Stomach (tissue), 8 donors: ENCODE measurements at regions not wholly inside any gene's neighbourhood (a gene's known extent, or its start where the extent isn't known, plus 50 kb on each side); places are given as distances from the start of the nearest gene placed in this dataset.
"Not testable (repeated sequence)": the region's sequence is repeated elsewhere in the genome, so short reads cannot be mapped to it uniquely, and the experiment has no call there.

ENCODE experiments used
- DNase-seq, 2 donors: peaks; one replicate each; pipeline versions ENCODE4 v3.0.0 to v3.0.0-alpha.2; 2013 to 2019
- H3K27ac ChIP-seq, 5 donors: fragments of 200-600 bp in 4 of 5; sonication (generic) in 4 of 5; one replicate each; pipeline ENCODE4 v1.5.1; 2013 to 2019; ENCODE audit warnings: mild to moderate bottlenecking in 1 of 5, moderate library complexity in 1 of 5
- H3K27me3 ChIP-seq, 3 donors: fragments of 200-600 bp; sonication (generic); one replicate each; pipeline ENCODE4 v1.5.1; 2017 to 2019; ENCODE audit warnings: mixed run types in 1 of 3
- H3K36me3 ChIP-seq, 4 donors: fragments of 200-600 bp; sonication (generic); 1 replicate in 3 of 4; 2 replicates in 1 of 4; pipeline ENCODE4 v1.5.1; 2016 to 2019
- H3K4me1 ChIP-seq, 4 donors: fragments of 200-600 bp; sonication (generic); one replicate each; pipeline ENCODE4 v1.5.1; 2016 to 2019
- H3K4me3 ChIP-seq, 4 donors: fragments of 200-600 bp; sonication (generic) in 3 of 4; one replicate each; pipeline ENCODE4 v1.5.1; 2016 to 2019; ENCODE audit warnings: mild to moderate bottlenecking in 1 of 4
- H3K9me3 ChIP-seq, 4 donors: fragments of 200-600 bp; sonication (generic); one replicate each; pipeline ENCODE4 v1.5.1; 2016 to 2019
- EP300 ChIP-seq: sonication (generic); formaldehyde crosslinking; IDR thresholded peaks from one replicate; pipeline ENCODE4 v1.6.1; 2017; ENCODE audit warnings: antibody characterized with exemption
- POLR2A ChIP-seq, 4 donors: fragments of 450-650 bp; IDR thresholded peaks; one replicate each; pipeline ENCODE4 v1.6.1; 2016; ENCODE audit warnings: antibody characterized with exemption in 4 of 4, control low read depth in 2 of 4, mild to moderate bottlenecking in 1 of 4, moderate library complexity in 1 of 4
- POLR2AphosphoS5 ChIP-seq, 3 donors: sonication (generic); formaldehyde crosslinking; IDR thresholded peaks; one replicate each; pipeline ENCODE4 v1.6.1; 2016; ENCODE audit warnings: antibody characterized with exemption in 3 of 3
- WGBS, 5 donors: extraction: QIAGEN DNeasy Blood & Tissue Kit in 3 of 5; methylation state at CpG; one replicate each; pipeline versions ENCODE4 v1.1.5 to v1.1.7; 2013 to 2018; 5-methylcytosine and 5-hydroxymethylcytosine counted together
- intact Hi-C: fragments of 100-400 bp; cut with DNase I; formaldehyde crosslinking; loops from one replicate; pipeline ENCODE4 v1.15.1; 2023; ENCODE audit warnings: low total_unique reads
- TF ChIP-seq, protein P1 (sequence below), 7 experiments: fragments of 450-650 bp in 4 of 7; fragments of 200-600 bp in 3 of 7; sonication (generic) in 3 of 7; IDR thresholded peaks; one replicate each; pipeline ENCODE4 v1.5.1; 2016 to 2019; ENCODE audit warnings: antibody characterized with exemption in 7 of 7, control low read depth in 2 of 7, mild to moderate bottlenecking in 1 of 7
- donor health status: healthy with polysubstance abuse.
- donor health status: Bipolar disorder and iron deficiency.
- donor health status: healthy.

DNA sequence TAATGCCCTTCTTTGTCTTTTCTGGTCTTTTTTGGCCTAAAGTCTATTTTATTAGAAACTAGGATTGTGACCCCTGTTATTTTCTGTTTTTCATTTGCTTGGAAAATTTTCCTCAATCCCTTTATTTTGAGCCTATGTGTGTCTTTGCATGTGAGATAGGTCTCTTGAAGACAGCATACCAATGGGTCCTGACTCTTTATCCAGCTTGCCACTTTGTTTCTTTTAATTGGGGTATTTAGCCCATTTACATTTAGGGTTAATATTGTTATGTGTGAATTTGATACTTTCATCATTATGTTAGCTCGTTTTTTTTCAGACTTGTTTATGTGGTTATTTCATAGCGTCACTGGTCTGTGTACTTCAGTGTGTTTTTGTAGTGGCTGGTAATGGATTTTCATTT lies 682.6 kb downstream of the JRKL start:
- no peak overlapping the region for H3K4me3 ChIP-seq
- 69 to 83% (median 74%) methylated on average over 2 of the region's 2 CpGs for WGBS, 5 donors
- no peak for DNase-seq
- H3K27me3 ChIP-seq = no peaks in the 10 kb centered on the region
- H3K4me1 ChIP-seq = no peaks in the 10 kb centered on the region
- TF ChIP-seq, protein P1, sequence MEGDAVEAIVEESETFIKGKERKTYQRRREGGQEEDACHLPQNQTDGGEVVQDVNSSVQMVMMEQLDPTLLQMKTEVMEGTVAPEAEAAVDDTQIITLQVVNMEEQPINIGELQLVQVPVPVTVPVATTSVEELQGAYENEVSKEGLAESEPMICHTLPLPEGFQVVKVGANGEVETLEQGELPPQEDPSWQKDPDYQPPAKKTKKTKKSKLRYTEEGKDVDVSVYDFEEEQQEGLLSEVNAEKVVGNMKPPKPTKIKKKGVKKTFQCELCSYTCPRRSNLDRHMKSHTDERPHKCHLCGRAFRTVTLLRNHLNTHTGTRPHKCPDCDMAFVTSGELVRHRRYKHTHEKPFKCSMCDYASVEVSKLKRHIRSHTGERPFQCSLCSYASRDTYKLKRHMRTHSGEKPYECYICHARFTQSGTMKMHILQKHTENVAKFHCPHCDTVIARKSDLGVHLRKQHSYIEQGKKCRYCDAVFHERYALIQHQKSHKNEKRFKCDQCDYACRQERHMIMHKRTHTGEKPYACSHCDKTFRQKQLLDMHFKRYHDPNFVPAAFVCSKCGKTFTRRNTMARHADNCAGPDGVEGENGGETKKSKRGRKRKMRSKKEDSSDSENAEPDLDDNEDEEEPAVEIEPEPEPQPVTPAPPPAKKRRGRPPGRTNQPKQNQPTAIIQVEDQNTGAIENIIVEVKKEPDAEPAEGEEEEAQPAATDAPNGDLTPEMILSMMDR (IDR thresholded peaks at IDR 0.05) = no peak
- TF ChIP-seq POLR2A (IDR thresholded peaks at IDR 0.05) (no peak), EP300 (no peak), POLR2AphosphoS5 (IDR thresholded peaks at IDR 0.05) (no peak)
- H3K9me3 ChIP-seq = peaks cover 11 to 53% (median 38%) of the 10 kb centered on the region in 4 donors
- no peaks in the 10 kb centered on the region for H3K36me3 ChIP-seq
- intact Hi-C loops = no loop called here
- no peak overlapping the region for H3K27ac ChIP-seq

DNA sequence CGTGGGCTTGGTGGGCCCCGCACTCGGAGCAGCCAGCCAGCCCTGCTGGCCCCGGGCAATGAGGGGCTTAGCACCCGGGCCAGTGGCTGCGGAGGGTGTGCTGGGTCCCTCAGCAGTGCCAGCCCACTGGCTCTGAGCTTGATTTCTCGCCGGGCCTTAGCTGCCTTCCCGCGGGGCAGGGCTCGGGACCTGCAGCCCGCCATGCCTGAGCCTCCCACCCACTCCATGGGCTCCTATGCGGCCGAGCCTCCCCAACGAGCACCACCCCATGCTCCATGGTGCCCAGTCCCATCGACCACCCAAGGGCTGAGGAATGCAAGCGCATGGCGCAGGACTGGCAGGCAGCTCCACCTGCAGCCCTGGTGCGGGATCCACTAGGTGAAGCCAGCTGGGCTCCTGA lies 686.9 kb downstream of the JRKL start:
- H3K27ac ChIP-seq, H3K36me3 ChIP-seq, H3K4me1 ChIP-seq, H3K27me3 ChIP-seq, DNase-seq, intact Hi-C loops, H3K4me3 ChIP-seq: not testable (repeated sequence)
- 92 to 100% (median 98%) methylated on average over 2 to 18 of the region's 19 CpGs for WGBS, 5 donors
- H3K9me3 ChIP-seq = peaks cover 11 to 40% (median 33%) of the 10 kb centered on the region in 4 donors

DNA sequence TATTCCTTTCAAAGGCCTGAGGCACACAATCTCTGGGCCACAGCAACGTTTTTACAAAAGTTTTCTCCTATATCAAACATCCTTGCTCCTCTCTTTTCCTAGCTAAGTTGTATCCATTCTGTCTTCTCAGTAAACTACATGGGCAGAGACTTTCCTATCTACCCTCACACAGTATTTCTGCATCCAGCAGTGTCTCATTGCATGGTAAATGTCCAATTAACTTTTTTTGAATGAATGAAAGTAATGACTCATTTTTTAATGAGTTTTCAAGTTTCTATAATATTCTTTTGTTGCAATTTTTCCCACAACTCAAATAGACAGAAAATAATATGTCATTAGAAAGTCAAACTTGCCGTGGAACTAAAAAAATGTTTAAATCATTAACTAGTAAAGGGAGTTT lies 688.6 kb downstream of the JRKL start:
- TF ChIP-seq EP300 = no peak
- no peak for TF ChIP-seq POLR2A (IDR thresholded peaks at IDR 0.05)
- TF ChIP-seq, protein P1 (IDR thresholded peaks at IDR 0.05) = no peak
- TF ChIP-seq POLR2AphosphoS5 (IDR thresholded peaks at IDR 0.05) = no peak
- intact Hi-C loops = no loop called here
- DNase-seq = no peak
- Histone ChIP-seq H3K27ac (no peak overlapping the region), H3K36me3 (no peaks in the 10 kb centered on the region), H3K9me3 (peaks cover 9 to 22% (median 17%) of the 10 kb centered on the region in 4 donors), H3K27me3 (no peaks in the 10 kb centered on the region), H3K4me1 (no peaks in the 10 kb centered on the region), H3K4me3 (no peak overlapping the region)
- 41 to 44% (median 43%) methylated on average over 2 of the region's 2 CpGs for WGBS, 5 donors

DNA sequence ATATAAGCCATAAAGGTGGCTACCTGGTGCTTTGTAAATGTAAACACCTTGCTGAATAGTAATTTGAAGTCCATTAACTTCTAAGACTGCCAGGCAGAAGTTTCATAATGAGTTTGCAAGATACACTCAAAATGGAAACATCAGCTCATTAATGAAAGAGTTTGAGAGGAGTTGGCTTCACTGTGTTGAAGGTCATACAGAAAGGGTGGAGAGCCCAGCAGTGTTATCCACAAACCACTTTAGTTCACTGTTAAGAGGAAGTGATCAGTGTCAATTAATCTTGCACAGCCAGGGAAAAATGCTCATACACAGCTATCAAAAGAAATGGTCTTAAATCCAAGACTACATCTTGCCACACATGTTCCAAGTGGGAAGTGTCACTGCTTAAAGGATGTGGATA lies 689.4 kb downstream of the JRKL start:
- intact Hi-C loops = no loop called here
- no peak for DNase-seq
- no peaks in the 10 kb centered on the region for H3K4me1 ChIP-seq
- H3K4me3 ChIP-seq = no peak overlapping the region
- no peaks in the 10 kb centered on the region for H3K27me3 ChIP-seq
- H3K36me3 ChIP-seq = no peaks in the 10 kb centered on the region
- H3K9me3 ChIP-seq = peaks cover 2 to 14% (median 9%) of the 10 kb centered on the region in 4 donors
- no peak overlapping the region for H3K27ac ChIP-seq
- no peak for TF ChIP-seq EP300
- TF ChIP-seq POLR2AphosphoS5 (IDR thresholded peaks at IDR 0.05) = no peak
- no peak for TF ChIP-seq POLR2A (IDR thresholded peaks at IDR 0.05)
- TF ChIP-seq, protein P1 (IDR thresholded peaks at IDR 0.05) = no peak

DNA sequence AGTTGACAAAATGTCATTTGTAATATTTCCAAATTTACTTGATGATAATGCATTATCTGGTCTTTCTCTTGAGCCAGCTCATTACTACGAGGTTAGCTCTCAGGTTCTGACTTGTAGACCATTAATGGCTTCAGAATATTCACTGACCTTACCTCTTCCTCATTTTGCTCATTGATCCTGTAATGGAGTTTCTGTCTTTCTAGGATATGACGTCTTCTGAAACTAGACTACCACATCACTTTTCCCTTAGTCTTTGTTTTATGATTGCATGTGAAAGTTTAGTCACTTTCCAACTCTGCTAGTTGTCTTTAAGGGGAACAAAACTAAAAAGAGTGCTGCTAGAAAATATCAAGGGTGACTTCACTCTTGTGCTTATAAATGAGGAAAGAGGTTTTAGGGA lies 697.6 kb downstream of the JRKL start:
- no peaks in the 10 kb centered on the region for H3K4me1 ChIP-seq
- TF ChIP-seq EP300 = no peak
- TF ChIP-seq POLR2A (IDR thresholded peaks at IDR 0.05) = no peak
- TF ChIP-seq POLR2AphosphoS5 (IDR thresholded peaks at IDR 0.05) = no peak
- H3K27ac ChIP-seq = no peak overlapping the region
- H3K9me3 ChIP-seq = no peaks in the 10 kb centered on the region
- no peak overlapping the region for H3K4me3 ChIP-seq
- H3K36me3 ChIP-seq = no peaks in the 10 kb centered on the region
- H3K27me3 ChIP-seq = no peaks in the 10 kb centered on the region
- intact Hi-C loops = no loop called here
- 63 to 73% (median 71%) methylated on average over 2 of the region's 2 CpGs for WGBS, 5 donors
- no peak for DNase-seq
